ENCODE measurements at regions not wholly inside any gene's neighbourhood (a gene's known extent, or its start where the extent isn't known, plus 50 kb on each side); places are given as distances from the start of the nearest gene placed in this dataset.
"Not testable (repeated sequence)": the region's sequence is repeated elsewhere in the genome, so short reads cannot be mapped to it uniquely, and the experiment has no call there.

GRCh38 chr12:129994634-129995033, 90.8 kb upstream of the TMEM132D start:
- H3K36me3 ChIP-seq (ENCODE audit: control insufficient read depth, insufficient read depth, low read length) = no peaks in the 10 kb centered on the region

GRCh38 chr12:129997239-129997638, 93.4 kb upstream of the TMEM132D start:
- H3K4me1 ChIP-seq (ENCODE audit: control insufficient read depth, insufficient read depth, low read length) = peaks cover 22% of the 10 kb centered on the region
- peak overlapping the region; percentile 8; the same call in 1 of the 2 replicates for H3K27ac ChIP-seq (ENCODE audit: low read depth, low read length)
- peak overlapping the region; percentile 4 for H3K9ac ChIP-seq (ENCODE audit: low read length)
- no peaks in the 10 kb centered on the region for H3K36me3 ChIP-seq (ENCODE audit: control insufficient read depth, insufficient read depth, low read length)
- peaks cover 12% of the 10 kb centered on the region for H3K9me3 ChIP-seq (ENCODE audit: control insufficient read depth, insufficient read depth, low read depth, low read length)
- peaks cover 24% of the 10 kb centered on the region for H3K27me3 ChIP-seq (ENCODE audit: control insufficient read depth, insufficient read depth, low read length)
- peak overlapping the region; percentile 46 for H3K4me3 ChIP-seq (ENCODE audit: low read depth, low read length)

More at GRCh38 chr12:129994634-129995033, 90.8 kb upstream of the TMEM132D start:
- H3K27me3 ChIP-seq (ENCODE audit: control insufficient read depth, insufficient read depth, low read length) = peaks cover 23% of the 10 kb centered on the region
- H3K4me3 ChIP-seq (ENCODE audit: low read depth, low read length) = no peak overlapping the region
- H3K9me3 ChIP-seq (ENCODE audit: control insufficient read depth, insufficient read depth, low read depth, low read length) = peaks cover 12% of the 10 kb centered on the region
- H3K27ac ChIP-seq (ENCODE audit: low read depth, low read length) = no peak overlapping the region
- peaks cover 22% of the 10 kb centered on the region for H3K4me1 ChIP-seq (ENCODE audit: control insufficient read depth, insufficient read depth, low read length)
- no peak overlapping the region for H3K9ac ChIP-seq (ENCODE audit: low read length)

- H3K36me3 ChIP-seq (ENCODE audit: control insufficient read depth, insufficient read depth, low read length); H3K27ac ChIP-seq (ENCODE audit: low read depth, low read length); H3K4me3 ChIP-seq (ENCODE audit: low read depth, low read length); H3K4me1 ChIP-seq (ENCODE audit: control insufficient read depth, insufficient read depth, low read length); H3K9ac ChIP-seq (ENCODE audit: low read length); H3K9me3 ChIP-seq (ENCODE audit: control insufficient read depth, insufficient read depth, low read depth, low read length): not testable (repeated sequence)
- H3K27me3 ChIP-seq (ENCODE audit: control insufficient read depth, insufficient read depth, low read length) = peaks cover 57% of the 10 kb centered on the region
Measured at GRCh38 chr12:130004310-130004877, 100.6 kb upstream of the TMEM132D start.

- Histone ChIP-seq H3K4me3 (ENCODE audit: low read depth, low read length) (no peak overlapping the region), H3K4me1 (ENCODE audit: control insufficient read depth, insufficient read depth, low read length) (no peaks in the 10 kb centered on the region), H3K9ac (ENCODE audit: low read length) (no peak overlapping the region), H3K36me3 (ENCODE audit: control insufficient read depth, insufficient read depth, low read length) (no peaks in the 10 kb centered on the region), H3K9me3 (ENCODE audit: control insufficient read depth, insufficient read depth, low read depth, low read length) (no peaks in the 10 kb centered on the region), H3K27ac (ENCODE audit: low read depth, low read length) (no peak overlapping the region), H3K27me3 (ENCODE audit: control insufficient read depth, insufficient read depth, low read length) (peaks cover 58% of the 10 kb centered on the region)
Measured at GRCh38 chr12:130007771-130008170, 103.9 kb upstream of the TMEM132D start.

GRCh38 chr12:130008241-130008640, 104.4 kb upstream of the TMEM132D start:
- H3K27ac ChIP-seq (ENCODE audit: low read depth, low read length) = no peak overlapping the region
- H3K4me3 ChIP-seq (ENCODE audit: low read depth, low read length) = no peak overlapping the region
- H3K9ac ChIP-seq (ENCODE audit: low read length) = no peak overlapping the region
- peaks cover 58% of the 10 kb centered on the region for H3K27me3 ChIP-seq (ENCODE audit: control insufficient read depth, insufficient read depth, low read length)
- no peaks in the 10 kb centered on the region for H3K9me3 ChIP-seq (ENCODE audit: control insufficient read depth, insufficient read depth, low read depth, low read length)
- H3K4me1 ChIP-seq (ENCODE audit: control insufficient read depth, insufficient read depth, low read length) = no peaks in the 10 kb centered on the region
- H3K36me3 ChIP-seq (ENCODE audit: control insufficient read depth, insufficient read depth, low read length) = no peaks in the 10 kb centered on the region

GRCh38 chr12:130009961-130010360, 106.1 kb upstream of the TMEM132D start:
- H3K9me3 ChIP-seq (ENCODE audit: control insufficient read depth, insufficient read depth, low read depth, low read length) = no peaks in the 10 kb centered on the region
- H3K4me3 ChIP-seq (ENCODE audit: low read depth, low read length) = no peak overlapping the region
- no peak overlapping the region for H3K27ac ChIP-seq (ENCODE audit: low read depth, low read length)
- no peak overlapping the region for H3K9ac ChIP-seq (ENCODE audit: low read length)
- peaks cover 71% of the 10 kb centered on the region for H3K27me3 ChIP-seq (ENCODE audit: control insufficient read depth, insufficient read depth, low read length)
- H3K36me3 ChIP-seq (ENCODE audit: control insufficient read depth, insufficient read depth, low read length) = no peaks in the 10 kb centered on the region
- peaks cover 2% of the 10 kb centered on the region; the same call in 1 of the 2 replicates for H3K4me1 ChIP-seq (ENCODE audit: control insufficient read depth, insufficient read depth, low read length)

GRCh38 chr12:130011611-130012385, 108.0 kb upstream of the TMEM132D start:
- Histone ChIP-seq H3K27ac (ENCODE audit: low read depth, low read length) (no peak overlapping the region), H3K4me1 (ENCODE audit: control insufficient read depth, insufficient read depth, low read length) (peaks cover 2% of the 10 kb centered on the region; the same call in 1 of the 2 replicates), H3K4me3 (ENCODE audit: low read depth, low read length) (no peak overlapping the region), H3K9me3 (ENCODE audit: control insufficient read depth, insufficient read depth, low read depth, low read length) (no peaks in the 10 kb centered on the region), H3K9ac (ENCODE audit: low read length) (no peak overlapping the region), H3K27me3 (ENCODE audit: control insufficient read depth, insufficient read depth, low read length) (peaks cover 78% of the 10 kb centered on the region), H3K36me3 (ENCODE audit: control insufficient read depth, insufficient read depth, low read length) (no peaks in the 10 kb centered on the region)

- H3K9me3 ChIP-seq (ENCODE audit: control insufficient read depth, insufficient read depth, low read depth, low read length) = no peaks in the 10 kb centered on the region
- H3K36me3 ChIP-seq (ENCODE audit: control insufficient read depth, insufficient read depth, low read length) = no peaks in the 10 kb centered on the region
- H3K4me1 ChIP-seq (ENCODE audit: control insufficient read depth, insufficient read depth, low read length) = peaks cover 6% of the 10 kb centered on the region; the same call in 1 of the 2 replicates
- peaks cover 73% of the 10 kb centered on the region for H3K27me3 ChIP-seq (ENCODE audit: control insufficient read depth, insufficient read depth, low read length)
- H3K9ac ChIP-seq (ENCODE audit: low read length) = no peak overlapping the region
- no peak overlapping the region for H3K4me3 ChIP-seq (ENCODE audit: low read depth, low read length)
- no peak overlapping the region for H3K27ac ChIP-seq (ENCODE audit: low read depth, low read length)
Measured at GRCh38 chr12:130013771-130014484, 110.1 kb upstream of the TMEM132D start.

GRCh38 chr12:130014485-130014807, 110.6 kb upstream of the TMEM132D start:
- peaks cover 69% of the 10 kb centered on the region for H3K27me3 ChIP-seq (ENCODE audit: control insufficient read depth, insufficient read depth, low read length)
- no peak overlapping the region for H3K4me3 ChIP-seq (ENCODE audit: low read depth, low read length)
- H3K4me1 ChIP-seq (ENCODE audit: control insufficient read depth, insufficient read depth, low read length) = peaks cover 6% of the 10 kb centered on the region; the same call in 1 of the 2 replicates

GRCh38 chr12:130016194-130016593, 112.4 kb upstream of the TMEM132D start:
- no peaks in the 10 kb centered on the region for H3K36me3 ChIP-seq (ENCODE audit: control insufficient read depth, insufficient read depth, low read length)
- H3K9me3 ChIP-seq (ENCODE audit: control insufficient read depth, insufficient read depth, low read depth, low read length) = no peaks in the 10 kb centered on the region
- H3K27me3 ChIP-seq (ENCODE audit: control insufficient read depth, insufficient read depth, low read length) = peaks cover 62% of the 10 kb centered on the region
- no peak overlapping the region for H3K9ac ChIP-seq (ENCODE audit: low read length)
- H3K4me3 ChIP-seq (ENCODE audit: low read depth, low read length) = no peak overlapping the region
- peaks cover 6% of the 10 kb centered on the region; the same call in 1 of the 2 replicates for H3K4me1 ChIP-seq (ENCODE audit: control insufficient read depth, insufficient read depth, low read length)
- no peak overlapping the region for H3K27ac ChIP-seq (ENCODE audit: low read depth, low read length)

More at GRCh38 chr12:130014485-130014807, 110.6 kb upstream of the TMEM132D start:
- H3K9me3 ChIP-seq (ENCODE audit: control insufficient read depth, insufficient read depth, low read depth, low read length) = no peaks in the 10 kb centered on the region
- no peak overlapping the region for H3K9ac ChIP-seq (ENCODE audit: low read length)
- H3K36me3 ChIP-seq (ENCODE audit: control insufficient read depth, insufficient read depth, low read length) = no peaks in the 10 kb centered on the region
- H3K27ac ChIP-seq (ENCODE audit: low read depth, low read length) = no peak overlapping the region

GRCh38 chr12:130016986-130017385, 113.2 kb upstream of the TMEM132D start:
- no peak overlapping the region for H3K4me3 ChIP-seq (ENCODE audit: low read depth, low read length)
- no peak overlapping the region for H3K9ac ChIP-seq (ENCODE audit: low read length)
- H3K36me3 ChIP-seq (ENCODE audit: control insufficient read depth, insufficient read depth, low read length) = no peaks in the 10 kb centered on the region
- no peak overlapping the region for H3K27ac ChIP-seq (ENCODE audit: low read depth, low read length)
- peaks cover 55% of the 10 kb centered on the region for H3K27me3 ChIP-seq (ENCODE audit: control insufficient read depth, insufficient read depth, low read length)
- H3K9me3 ChIP-seq (ENCODE audit: control insufficient read depth, insufficient read depth, low read depth, low read length) = no peaks in the 10 kb centered on the region
- peaks cover 6% of the 10 kb centered on the region; the same call in 1 of the 2 replicates for H3K4me1 ChIP-seq (ENCODE audit: control insufficient read depth, insufficient read depth, low read length)

All from HUES6 (cell line).